ENCODE measurements at regions not wholly inside any gene's neighbourhood (a gene's known extent, or its start where the extent isn't known, plus 50 kb on each side); places are given as distances from the start of the nearest gene placed in this dataset.
"Not testable (repeated sequence)": the region's sequence is repeated elsewhere in the genome, so short reads cannot be mapped to it uniquely, and the experiment has no call there.

- FAIRE-seq, result no peak
These were observed 590.2 kb upstream of the UBE2E2 start for GRCh38 chr3:22612927-22613326.

- no peak for FAIRE-seq
These were observed 587.3 kb upstream of the UBE2E2 start for GRCh38 chr3:22615790-22616189.

GRCh38 chr3:22617372-22617771, 585.8 kb upstream of the UBE2E2 start:
- no peak for FAIRE-seq

GRCh38 chr3:22620498-22620897, 582.6 kb upstream of the UBE2E2 start:
- FAIRE-seq, result no peak

- no peak for FAIRE-seq
These were observed 581.8 kb upstream of the UBE2E2 start for GRCh38 chr3:22621205-22621809.

- FAIRE-seq, result no peak
These were observed 575.1 kb upstream of the UBE2E2 start for GRCh38 chr3:22627993-22628499.

- FAIRE-seq, result no peak
These were observed 570.6 kb upstream of the UBE2E2 start for GRCh38 chr3:22632536-22632935.

GRCh38 chr3:22634433-22634832, 568.7 kb upstream of the UBE2E2 start:
- FAIRE-seq, result no peak

GRCh38 chr3:22659651-22660475, 543.3 kb upstream of the UBE2E2 start:
- FAIRE-seq, result no peak

GRCh38 chr3:22660606-22661005, 542.5 kb upstream of the UBE2E2 start:
- FAIRE-seq, result no peak

GRCh38 chr3:22661121-22661700, 541.9 kb upstream of the UBE2E2 start:
- no peak for FAIRE-seq

- FAIRE-seq, result no peak
These were observed 537.6 kb upstream of the UBE2E2 start for GRCh38 chr3:22665528-22665927.

- FAIRE-seq, result no peak
These were observed 536.4 kb upstream of the UBE2E2 start for GRCh38 chr3:22666736-22667135.

- no peak for FAIRE-seq
These were observed 531.3 kb upstream of the UBE2E2 start for GRCh38 chr3:22671848-22672247.

- FAIRE-seq, result no peak
These were observed 518.4 kb upstream of the UBE2E2 start for GRCh38 chr3:22684739-22685138.

GRCh38 chr3:22685597-22685996, 517.5 kb upstream of the UBE2E2 start:
- FAIRE-seq, result no peak

- no peak for FAIRE-seq
These were observed 511.7 kb upstream of the UBE2E2 start for GRCh38 chr3:22691407-22691806.

- no peak for FAIRE-seq
These were observed 511.1 kb upstream of the UBE2E2 start for GRCh38 chr3:22691856-22692628.

- FAIRE-seq, result no peak
These were observed 502.3 kb upstream of the UBE2E2 start for GRCh38 chr3:22700876-22701275.

- FAIRE-seq, result no peak
These were observed 499.0 kb upstream of the UBE2E2 start for GRCh38 chr3:22704166-22704565.

GRCh38 chr3:22704571-22705354, 498.4 kb upstream of the UBE2E2 start:
- FAIRE-seq, result no peak

GRCh38 chr3:22706922-22707321, 496.2 kb upstream of the UBE2E2 start:
- not testable (repeated sequence) for FAIRE-seq
